ENCODE measurements at regions not wholly inside any gene's neighbourhood (a gene's known extent, or its start where the extent isn't known, plus 50 kb on each side); places are given as distances from the start of the nearest gene placed in this dataset.
"Not testable (repeated sequence)": the region's sequence is repeated elsewhere in the genome, so short reads cannot be mapped to it uniquely, and the experiment has no call there.

DNA sequence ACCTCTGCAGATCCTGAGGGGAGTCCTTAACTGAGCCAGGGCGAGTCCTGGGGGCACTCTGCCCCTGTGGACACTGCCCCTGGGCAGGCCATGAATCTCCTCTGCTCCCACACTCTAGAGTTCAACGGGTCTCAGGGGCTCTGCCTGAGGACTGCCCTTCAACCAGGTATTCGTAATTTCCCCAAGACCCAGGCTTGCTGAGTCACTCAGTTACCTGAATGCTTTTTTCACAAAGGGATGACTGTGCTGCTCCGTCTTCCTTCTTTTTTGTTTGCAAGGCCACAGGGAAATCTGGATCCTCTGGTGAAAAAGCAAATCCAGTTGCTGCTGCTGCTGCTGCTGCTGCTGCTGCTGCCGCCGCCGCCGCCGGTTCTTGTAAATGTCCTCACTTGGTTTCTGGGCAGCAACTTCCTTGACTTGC lies 157.2 kb upstream of the FAM20C start:
- TF ChIP-seq, protein P1, sequence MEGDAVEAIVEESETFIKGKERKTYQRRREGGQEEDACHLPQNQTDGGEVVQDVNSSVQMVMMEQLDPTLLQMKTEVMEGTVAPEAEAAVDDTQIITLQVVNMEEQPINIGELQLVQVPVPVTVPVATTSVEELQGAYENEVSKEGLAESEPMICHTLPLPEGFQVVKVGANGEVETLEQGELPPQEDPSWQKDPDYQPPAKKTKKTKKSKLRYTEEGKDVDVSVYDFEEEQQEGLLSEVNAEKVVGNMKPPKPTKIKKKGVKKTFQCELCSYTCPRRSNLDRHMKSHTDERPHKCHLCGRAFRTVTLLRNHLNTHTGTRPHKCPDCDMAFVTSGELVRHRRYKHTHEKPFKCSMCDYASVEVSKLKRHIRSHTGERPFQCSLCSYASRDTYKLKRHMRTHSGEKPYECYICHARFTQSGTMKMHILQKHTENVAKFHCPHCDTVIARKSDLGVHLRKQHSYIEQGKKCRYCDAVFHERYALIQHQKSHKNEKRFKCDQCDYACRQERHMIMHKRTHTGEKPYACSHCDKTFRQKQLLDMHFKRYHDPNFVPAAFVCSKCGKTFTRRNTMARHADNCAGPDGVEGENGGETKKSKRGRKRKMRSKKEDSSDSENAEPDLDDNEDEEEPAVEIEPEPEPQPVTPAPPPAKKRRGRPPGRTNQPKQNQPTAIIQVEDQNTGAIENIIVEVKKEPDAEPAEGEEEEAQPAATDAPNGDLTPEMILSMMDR (conservative IDR thresholded peaks at IDR 0.05; ENCODE audit: low read depth, low read length) = not testable (repeated sequence)
- not testable (repeated sequence) for TF ChIP-seq EZH2 (IDR thresholded peaks at IDR 0.05; ENCODE audit: borderline replicate concordance, low read depth, low read length, poor library complexity, severe bottlenecking)

All from A673 (cell line).